B cell (primary cell): ENCODE measurements at regions not wholly inside any gene's neighbourhood (a gene's known extent, or its start where the extent isn't known, plus 50 kb on each side); places are given as distances from the start of the nearest gene placed in this dataset.

Source experiments
- ATAC-seq: fragments of 200-7000 bp; cut with Tn5 transposase; one replicate; pipeline ENCODE4 v1.10.0; 2021; ENCODE audit warnings: low read depth, mild to moderate bottlenecking, moderate number of reproducible peaks, moderate library complexity
- CTCF ChIA-PET: fragments of 350-600 bp; sonication (Branson Sonifier 250); formaldehyde crosslinking; loops from one replicate; lab custom pipeline; 2021; ENCODE audit warnings: antibody characterized with exemption, inconsistent platforms; lab: Charles Lee
- POLR2A ChIA-PET: fragments of 350-600 bp; sonication (Branson Sonifier 250); formaldehyde crosslinking; loops from one replicate; lab custom pipeline; 2021; ENCODE audit warnings: antibody characterized with exemption; lab: Charles Lee
- DNase-seq: peaks from one replicate; pipeline ENCODE4 v3.0.0; 2013
- H2AFZ ChIP-seq: 2 replicates; pipeline ENCODE4 v1.6.1; 2012; ENCODE audit warnings: mild to moderate bottlenecking, low read depth, low read length; ENCODE audit not compliant: insufficient read depth, poor library complexity, severe bottlenecking
- H3K27ac ChIP-seq, 2 donors: 1 replicate in 1 of 2; 2 replicates in 1 of 2; pipeline ENCODE4 v1.5.1; 2012 to 2013; ENCODE audit warnings: low read length in 2 of 2, mild to moderate bottlenecking in 2 of 2, moderate library complexity in 1 of 2
- H3K27me3 ChIP-seq, 4 experiments: fragments of 200-600 bp in 1 of 4; sonication (generic) in 1 of 4; replicated peaks in 1 of 4; 1 replicate in 2 of 4; 2 replicates in 2 of 4; pipeline versions ENCODE4 v1.6.1 to v1.7.0; 2013 to 2016; ENCODE audit warnings: low read length in 3 of 4, mild to moderate bottlenecking in 2 of 4, mixed read lengths in 1 of 4, moderate library complexity in 1 of 4; ENCODE audit not compliant: insufficient read depth in 4 of 4, control insufficient read depth in 3 of 4; ENCODE audit errors: control extremely low read depth in 1 of 4
- H3K36me3 ChIP-seq, 2 experiments: replicated peaks in 1 of 2; 1 replicate in 1 of 2; 2 replicates in 1 of 2; pipeline versions ENCODE4 v1.6.1 to v1.7.1; 2013; ENCODE audit warnings: low read length in 1 of 2; ENCODE audit not compliant: insufficient read depth in 2 of 2, control insufficient read depth in 1 of 2; ENCODE audit errors: control extremely low read depth in 1 of 2, extremely low read depth in 1 of 2
- H3K4me1 ChIP-seq, 2 donors: fragments of 200-600 bp in 1 of 2; sonication (generic) in 1 of 2; 1 replicate in 1 of 2; 2 replicates in 1 of 2; pipeline versions ENCODE4 v1.5.1 to v1.6.1; 2013 to 2017; ENCODE audit warnings: low read length in 2 of 2; ENCODE audit not compliant: control insufficient read depth in 2 of 2, insufficient read depth in 2 of 2
- H3K4me2 ChIP-seq: replicated peaks from 2 replicates; pipeline ENCODE3; 2012; ENCODE audit warnings: mild to moderate bottlenecking, low read depth, low read length; ENCODE audit not compliant: poor library complexity, severe bottlenecking
- H3K4me3 ChIP-seq, 5 experiments: fragments of 200-600 bp in 1 of 5; sonication (generic) in 1 of 5; 1 replicate in 3 of 5; 2 replicates in 2 of 5; pipeline versions ENCODE4 v1.5.1 to v1.7.0; 2011 to 2016; ENCODE audit warnings: low read length in 4 of 5, mild to moderate bottlenecking in 4 of 5, low read depth in 2 of 5, control low read depth in 1 of 5, moderate library complexity in 1 of 5; ENCODE audit not compliant: insufficient read depth in 1 of 5; ENCODE audit errors: control extremely low read depth in 1 of 5, extremely low read depth in 1 of 5
- H3K79me2 ChIP-seq: fragments of 200-600 bp; sonication (generic); one replicate; pipeline ENCODE4 v1.6.0; 2016; ENCODE audit warnings: low read length; ENCODE audit not compliant: control insufficient read depth, insufficient read depth
- H3K9ac ChIP-seq: fragments of 200-600 bp; sonication (generic); 2 replicates; pipeline ENCODE4 v1.6.1; 2017; ENCODE audit warnings: mild to moderate bottlenecking, low read length, moderate library complexity
- H3K9me3 ChIP-seq, 3 donors: one replicate each; pipeline versions ENCODE4 v1.6.1 to v1.7.1; 2013; ENCODE audit warnings: low read length in 2 of 3; ENCODE audit not compliant: control insufficient read depth in 2 of 3, insufficient read depth in 1 of 3; ENCODE audit errors: control extremely low read depth in 1 of 3
- H4K20me1 ChIP-seq: 2 replicates; pipeline ENCODE4 v1.6.0; 2012; ENCODE audit warnings: mild to moderate bottlenecking, low read length; ENCODE audit not compliant: insufficient read depth, control insufficient read depth, poor library complexity, severe bottlenecking
- H3K27ac Mint-ChIP-seq: one replicate; pipeline ENCODE4 v1.8.0; 2021; ENCODE audit warnings: mixed read lengths
- H3K27me3 Mint-ChIP-seq: one replicate; pipeline ENCODE4 v1.8.0; 2021; ENCODE audit warnings: mixed read lengths
- H3K4me1 Mint-ChIP-seq: one replicate; pipeline ENCODE4 v1.8.0; 2021; ENCODE audit warnings: mixed read lengths
- H3K4me3 Mint-ChIP-seq: one replicate; pipeline ENCODE4 v1.8.0; 2021; ENCODE audit warnings: mixed read lengths
- H3K9me3 Mint-ChIP-seq: one replicate; pipeline ENCODE4 v1.8.0; 2022; ENCODE audit warnings: mixed read lengths; ENCODE audit not compliant: insufficient read depth
- CTCF ChIP-seq: fragments of 200-600 bp; IDR thresholded peaks from one replicate; pipeline ENCODE4 v1.8.0; 2022; ENCODE audit warnings: antibody characterized with exemption, mild to moderate bottlenecking
- EZH2 ChIP-seq: IDR thresholded peaks from 2 replicates; pipeline ENCODE4 v1.6.1; 2012; ENCODE audit warnings: borderline replicate concordance, low read depth, mild to moderate bottlenecking, moderate library complexity, low read length; ENCODE audit not compliant: insufficient read depth, poor library complexity, severe bottlenecking
- WGBS: methylation state at CpG from one replicate; pipeline ENCODE4 v1.1.5; 2013; ENCODE audit warnings: missing lambda C conversion rate; ENCODE audit not compliant: insufficient coverage; 5-methylcytosine and 5-hydroxymethylcytosine counted together
- intact Hi-C: fragments of 100-400 bp; cut with micrococcal nuclease; formaldehyde crosslinking; loops from one replicate; pipeline ENCODE4 v1.10.0; 2022

DNA sequence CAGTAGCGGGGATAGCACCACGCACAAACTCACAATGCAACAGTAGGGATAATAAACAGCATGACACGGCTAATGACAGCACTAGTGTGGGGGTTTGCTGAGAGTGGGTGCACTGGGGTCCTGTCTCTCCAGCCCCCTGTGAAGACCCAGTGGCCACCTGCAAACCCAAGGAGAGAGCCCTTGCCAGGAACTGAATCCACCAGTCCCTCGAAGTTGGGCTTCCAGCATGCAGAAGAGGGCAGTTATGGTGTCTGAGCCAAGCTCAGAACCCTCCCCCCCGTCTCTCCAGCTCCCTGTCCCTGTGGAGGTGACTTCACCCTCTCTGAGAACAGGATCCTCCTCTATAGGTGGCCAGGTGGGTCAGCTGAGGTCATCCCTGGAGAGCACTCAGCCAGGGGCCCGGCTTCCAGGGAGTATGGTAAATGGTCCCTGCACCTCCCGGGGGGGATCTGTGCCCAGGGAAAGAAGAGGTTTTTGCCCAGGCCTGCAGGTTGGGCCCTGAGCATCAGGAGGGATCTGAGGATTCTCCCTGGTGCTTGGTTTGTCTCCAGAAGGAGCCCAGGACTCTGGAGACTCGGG lies 86.3 kb upstream of the PRR5 start:
- ChIA-PET CTCF (interaction anchor here (1.1 kb wide), 1 partner anchor 9 kb away, joined by 3 read pairs; no protein-coding TSS in a partner anchor), POLR2A (no interaction called here)

GRCh38 chr22:44615146-44615545 lies 86.9 kb upstream of the PRR5 start:
- peaks cover 0 to 37% (median 6%) of the 10 kb centered on the region in 4 experiments for H3K27me3 ChIP-seq
- Mint-ChIP-seq H3K27me3 (peaks cover 4% of the 10 kb centered on the region), H3K4me3 (no peak overlapping the region), H3K4me1 (no peaks in the 10 kb centered on the region), H3K27ac (no peak overlapping the region), H3K9me3 (peaks cover 4% of the 10 kb centered on the region)
- H4K20me1 ChIP-seq = no peaks in the 10 kb centered on the region
- WGBS = 96% methylated on average over 13 of the region's 16 CpGs
- no peak overlapping the region for H2AFZ ChIP-seq
- H3K79me2 ChIP-seq = no peaks in the 10 kb centered on the region
- no peak for TF ChIP-seq CTCF
- no peak for TF ChIP-seq EZH2
- no peak overlapping the region for H3K9ac ChIP-seq
- no peaks in the 10 kb centered on the region for H3K36me3 ChIP-seq
- H3K4me1 ChIP-seq = peaks cover 5 to 7% of the 10 kb centered on the region in 2 donors
- no peak for DNase-seq
- H3K27ac ChIP-seq = no peak overlapping the region
- peaks cover 0 to 48% (median 19%) of the 10 kb centered on the region in 3 donors for H3K9me3 ChIP-seq
- no peak overlapping the region for H3K4me3 ChIP-seq
- ChIA-PET CTCF (no interaction called here), POLR2A (no interaction called here)
- intact Hi-C loops = no loop called here
- no peak for ATAC-seq
- no peak overlapping the region for H3K4me2 ChIP-seq

More for the DNA sequence above, 86.3 kb upstream of the PRR5 start:
- Histone ChIP-seq H3K4me2 (no peak overlapping the region), H3K79me2 (no peaks in the 10 kb centered on the region), H3K27ac (no peak overlapping the region), H3K9ac (no peak overlapping the region), H3K27me3 (peaks cover 0 to 43% (median 8%) of the 10 kb centered on the region in 4 experiments), H3K36me3 (no peaks in the 10 kb centered on the region), H3K4me3 (no peak overlapping the region), H3K4me1 (peaks cover 8 to 9% of the 10 kb centered on the region in 2 donors), H3K9me3 (peaks cover 0 to 48% (median 19%) of the 10 kb centered on the region in 3 donors), H4K20me1 (no peaks in the 10 kb centered on the region), H2AFZ (no peak overlapping the region)
- Mint-ChIP-seq H3K4me1 (no peaks in the 10 kb centered on the region), H3K27ac (no peak overlapping the region), H3K4me3 (no peak overlapping the region), H3K9me3 (peaks cover 2% of the 10 kb centered on the region), H3K27me3 (peaks cover 7% of the 10 kb centered on the region)
- TF ChIP-seq EZH2 = no peak
- TF ChIP-seq CTCF = no peak
- 94% methylated on average over 7 of the region's 8 CpGs for WGBS
- DNase-seq (no peak), ATAC-seq (no peak)
- intact Hi-C loops = no loop called here
